ENCODE measurements at regions not wholly inside any gene's neighbourhood (a gene's known extent, or its start where the extent isn't known, plus 50 kb on each side); places are given as distances from the start of the nearest gene placed in this dataset.

- Histone ChIP-seq H3K4me3 (replicated peaks; ENCODE audit: low read depth, low read length) (no peak overlapping the region), H3K36me3 (ENCODE audit: control insufficient read depth, insufficient read depth, low read length) (no peaks in the 10 kb centered on the region), H3K27me3 (replicated peaks; ENCODE audit: control insufficient read depth, insufficient read depth, low read length) (no peaks in the 10 kb centered on the region)
- no peak for TF ChIP-seq CTCF (IDR thresholded peaks at IDR 0.05; ENCODE audit: insufficient read depth, low read length, poor library complexity, severe bottlenecking)
- DNase-seq (ENCODE audit: extremely low read depth, insufficient read length), result no peak
These were observed 223.2 kb upstream of the GNAI1 start for GRCh38 chr7:79911420-79911819.

- DNase-seq (ENCODE audit: extremely low read depth, insufficient read length), result no peak
- Histone ChIP-seq H3K4me3 (replicated peaks; ENCODE audit: low read depth, low read length) (no peak overlapping the region), H3K36me3 (ENCODE audit: control insufficient read depth, insufficient read depth, low read length) (no peaks in the 10 kb centered on the region), H3K27me3 (replicated peaks; ENCODE audit: control insufficient read depth, insufficient read depth, low read length) (no peaks in the 10 kb centered on the region)
- TF ChIP-seq CTCF (IDR thresholded peaks at IDR 0.05; ENCODE audit: insufficient read depth, low read length, poor library complexity, severe bottlenecking), result no peak
These were observed 225.5 kb upstream of the GNAI1 start for GRCh38 chr7:79909176-79909575.

GRCh38 chr7:79897166-79897565 is 237.5 kb upstream of the GNAI1 start:
- DNase-seq (ENCODE audit: extremely low read depth, insufficient read length), result no peak
- no peaks in the 10 kb centered on the region for H3K36me3 ChIP-seq (ENCODE audit: control insufficient read depth, insufficient read depth, low read length)
- H3K27me3 ChIP-seq (replicated peaks; ENCODE audit: control insufficient read depth, insufficient read depth, low read length), result no peaks in the 10 kb centered on the region
- no peak overlapping the region for H3K4me3 ChIP-seq (replicated peaks; ENCODE audit: low read depth, low read length)
- TF ChIP-seq CTCF (IDR thresholded peaks at IDR 0.05; ENCODE audit: insufficient read depth, low read length, poor library complexity, severe bottlenecking), result no peak

GRCh38 chr7:79893991-79894390 is 240.6 kb upstream of the GNAI1 start:
- DNase-seq (ENCODE audit: extremely low read depth, insufficient read length), result no peak
- Histone ChIP-seq H3K36me3 (ENCODE audit: control insufficient read depth, insufficient read depth, low read length) (no peaks in the 10 kb centered on the region), H3K27me3 (replicated peaks; ENCODE audit: control insufficient read depth, insufficient read depth, low read length) (no peaks in the 10 kb centered on the region), H3K4me3 (replicated peaks; ENCODE audit: low read depth, low read length) (no peak overlapping the region)
- no peak for TF ChIP-seq CTCF (IDR thresholded peaks at IDR 0.05; ENCODE audit: insufficient read depth, low read length, poor library complexity, severe bottlenecking)

- Histone ChIP-seq H3K4me3 (replicated peaks; ENCODE audit: low read depth, low read length) (no peak overlapping the region), H3K36me3 (ENCODE audit: control insufficient read depth, insufficient read depth, low read length) (no peaks in the 10 kb centered on the region), H3K27me3 (replicated peaks; ENCODE audit: control insufficient read depth, insufficient read depth, low read length) (no peaks in the 10 kb centered on the region)
- TF ChIP-seq CTCF (IDR thresholded peaks at IDR 0.05; ENCODE audit: insufficient read depth, low read length, poor library complexity, severe bottlenecking), result no peak
- no peak for DNase-seq (ENCODE audit: extremely low read depth, insufficient read length)
These were observed 251.7 kb upstream of the GNAI1 start for GRCh38 chr7:79882922-79883321.

GRCh38 chr7:79880312-79880711 is 254.3 kb upstream of the GNAI1 start:
- no peak for TF ChIP-seq CTCF (IDR thresholded peaks at IDR 0.05; ENCODE audit: insufficient read depth, low read length, poor library complexity, severe bottlenecking)
- no peak for DNase-seq (ENCODE audit: extremely low read depth, insufficient read length)
- Histone ChIP-seq H3K36me3 (ENCODE audit: control insufficient read depth, insufficient read depth, low read length) (no peaks in the 10 kb centered on the region), H3K4me3 (replicated peaks; ENCODE audit: low read depth, low read length) (no peak overlapping the region), H3K27me3 (replicated peaks; ENCODE audit: control insufficient read depth, insufficient read depth, low read length) (no peaks in the 10 kb centered on the region)

Measured in GM06990 (cell line).